Inferior parietal cortex (tissue), 1 donor: ENCODE measurements at regions not wholly inside any gene's neighbourhood (a gene's known extent, or its start where the extent isn't known, plus 50 kb on each side); places are given as distances from the start of the nearest gene placed in this dataset.

Experiments used
- DNase-seq: peaks from one replicate; pipeline ENCODE4 v3.0.0-alpha.2; 2016; ENCODE audit errors: extremely low spot score

- DNase-seq: no peak
Measured at GRCh38 chr5:74231697-74232096, 408.8 kb downstream of the ENC1 start.

GRCh38 chr5:74226716-74227485, 413.6 kb downstream of the ENC1 start:
- DNase-seq: peak; percentile 49

- DNase-seq: no peak
Measured at GRCh38 chr5:74225587-74225986, 414.9 kb downstream of the ENC1 start.

- DNase-seq: no peak
Measured at GRCh38 chr5:74224331-74224730, 416.2 kb downstream of the ENC1 start.

- DNase-seq: no peak
Measured at GRCh38 chr5:74222806-74223205, 417.7 kb downstream of the ENC1 start.

GRCh38 chr5:74221413-74221812, 419.1 kb downstream of the ENC1 start:
- no peak for DNase-seq

GRCh38 chr5:74216012-74216411, 424.5 kb downstream of the ENC1 start:
- DNase-seq: no peak

GRCh38 chr5:74212336-74212735, 428.2 kb downstream of the ENC1 start:
- DNase-seq: no peak

GRCh38 chr5:74209571-74209970, 431.0 kb downstream of the ENC1 start:
- DNase-seq: no peak

- DNase-seq: peak; percentile 76
Measured at GRCh38 chr5:74206579-74207550, 433.7 kb downstream of the ENC1 start.

GRCh38 chr5:74205767-74206578, 434.6 kb downstream of the ENC1 start:
- no peak for DNase-seq

- no peak for DNase-seq
Measured at GRCh38 chr5:74201334-74202081, 439.0 kb downstream of the ENC1 start.

GRCh38 chr5:74200560-74200959, 440.0 kb downstream of the ENC1 start:
- no peak for DNase-seq

- DNase-seq: no peak
Measured at GRCh38 chr5:74199436-74200210, 440.9 kb downstream of the ENC1 start.

- no peak for DNase-seq
Measured at GRCh38 chr5:74199005-74199404, 441.5 kb downstream of the ENC1 start.

- DNase-seq: no peak
Measured at GRCh38 chr5:74198156-74198555, 442.4 kb downstream of the ENC1 start.

- no peak for DNase-seq
Measured at GRCh38 chr5:74196233-74196632, 444.3 kb downstream of the ENC1 start.

- DNase-seq: no peak
Measured at GRCh38 chr5:74194196-74194595, 446.3 kb downstream of the ENC1 start.

GRCh38 chr5:74192606-74193299, 447.8 kb downstream of the ENC1 start:
- no peak for DNase-seq
